ENCODE measurements at regions not wholly inside any gene's neighbourhood (a gene's known extent, or its start where the extent isn't known, plus 50 kb on each side); places are given as distances from the start of the nearest gene placed in this dataset.
"Not testable (repeated sequence)": the region's sequence is repeated elsewhere in the genome, so short reads cannot be mapped to it uniquely, and the experiment has no call there.

DNA sequence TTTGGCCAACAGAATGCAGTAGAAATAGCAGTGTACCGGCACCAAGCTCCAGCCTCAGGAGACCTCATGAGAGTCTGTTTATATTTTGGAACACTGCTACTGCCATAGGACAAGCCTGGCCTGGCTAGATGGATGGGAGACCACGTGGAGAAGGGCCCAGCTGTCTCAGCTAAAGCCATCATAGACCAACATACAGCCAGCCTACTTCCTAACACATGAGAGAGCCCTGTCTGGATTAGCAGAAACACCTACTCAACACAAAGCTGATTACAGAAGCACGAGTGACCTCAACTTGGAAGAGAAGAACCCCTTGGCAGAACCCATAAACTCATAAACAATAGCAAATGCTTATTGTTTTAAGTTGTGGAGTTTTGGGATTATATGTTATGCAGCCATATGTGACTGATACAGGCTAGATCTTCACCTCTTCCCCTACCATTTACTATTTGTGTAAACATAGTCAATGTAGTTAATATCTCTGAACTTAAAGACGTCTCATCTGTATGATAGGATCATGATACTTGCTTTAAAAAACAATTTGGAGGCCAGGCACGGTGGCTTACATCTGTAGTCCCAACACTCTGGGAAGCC lies 199.4 kb upstream of the ZNF217 start:
- no peak for DNase-seq

DNA sequence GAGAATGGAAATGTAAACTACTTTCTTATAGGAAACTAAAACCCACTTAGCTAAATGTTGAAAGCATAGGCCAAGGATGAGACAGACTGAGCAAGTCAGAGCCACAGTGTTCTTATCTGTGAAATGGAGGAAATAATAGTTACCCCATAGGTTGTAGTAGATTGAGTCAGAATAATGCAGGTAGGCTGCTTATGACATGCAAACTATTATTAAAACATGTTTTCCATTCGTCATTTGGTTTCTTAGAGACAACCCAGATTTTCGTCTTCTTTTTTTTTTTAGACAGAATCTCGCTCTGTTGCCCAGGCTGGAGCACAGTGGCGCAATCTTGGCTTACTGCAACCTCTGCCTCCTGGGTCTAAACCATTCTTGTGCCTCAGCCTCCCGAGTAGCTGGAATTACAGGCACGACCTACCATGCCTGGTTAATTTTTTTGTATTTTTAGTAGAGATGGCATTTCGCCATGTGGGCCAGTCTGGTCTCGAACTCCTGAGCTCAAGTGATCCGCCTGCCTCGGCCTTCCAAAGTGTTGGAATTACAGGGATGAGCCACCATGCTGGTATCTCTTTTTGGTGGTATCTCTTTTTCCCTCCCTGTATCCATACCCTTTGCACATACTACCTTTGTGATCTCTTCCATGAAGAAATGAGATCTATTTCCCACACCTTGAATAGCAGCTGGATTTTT lies 196.5 kb upstream of the ZNF217 start:
- DNase-seq, result no peak

DNA sequence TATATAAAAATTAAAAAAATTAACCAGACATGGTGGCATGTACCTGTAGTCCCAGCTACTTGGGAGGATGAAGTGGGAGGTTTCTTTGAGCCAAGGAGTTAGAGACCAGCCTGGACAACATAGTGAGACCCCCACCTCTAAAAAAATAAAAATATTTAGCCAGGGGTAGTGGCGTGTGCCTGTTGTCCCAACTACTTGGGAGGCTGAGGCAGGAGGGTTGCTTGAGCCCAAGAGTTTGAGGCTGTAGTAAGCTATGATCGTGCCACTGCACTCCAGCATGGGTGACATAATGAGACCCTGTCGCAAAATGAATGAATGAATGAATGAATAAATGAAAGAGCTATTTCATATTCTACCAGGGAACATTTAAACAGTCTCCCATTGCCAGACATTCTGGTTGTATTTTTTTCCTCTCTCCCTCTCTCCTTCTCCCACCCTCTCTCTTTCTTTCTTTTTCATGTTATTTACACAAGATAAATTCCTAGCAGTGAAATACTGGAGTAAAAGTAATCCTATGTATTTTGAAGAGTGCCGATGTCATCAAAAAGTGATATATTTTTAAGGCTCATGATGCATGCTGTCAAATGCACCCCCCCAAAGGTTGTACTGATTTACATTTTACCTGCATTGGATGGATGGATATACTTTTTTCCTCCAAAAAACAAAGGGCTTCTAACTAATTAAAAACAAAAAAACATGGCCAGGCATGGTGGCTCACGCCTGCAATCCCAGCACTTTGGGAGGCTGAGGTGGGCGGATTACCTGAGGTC lies 194.8 kb upstream of the ZNF217 start:
- no peak for DNase-seq

DNA sequence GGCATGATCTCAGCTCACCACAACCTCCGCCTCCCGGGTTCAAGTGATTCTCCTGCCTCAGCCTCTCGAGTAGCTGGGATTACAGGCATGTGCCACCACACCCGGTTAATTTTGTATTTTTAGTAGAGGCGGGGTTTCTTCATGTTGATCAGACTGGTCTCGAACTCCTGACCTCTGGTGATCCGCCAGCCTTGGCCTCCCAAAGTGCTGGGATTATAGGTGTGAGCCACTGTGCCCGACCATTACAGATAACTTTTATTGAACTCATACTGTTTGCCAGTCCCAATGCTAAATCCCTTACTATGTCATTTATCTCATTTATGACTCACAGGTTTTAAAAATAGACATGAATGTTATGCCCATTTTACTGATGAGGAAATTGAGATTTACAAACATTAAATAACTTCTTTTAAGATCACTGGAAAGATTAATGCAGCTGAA lies 193.9 kb upstream of the ZNF217 start:
- not testable (repeated sequence) for DNase-seq

DNA sequence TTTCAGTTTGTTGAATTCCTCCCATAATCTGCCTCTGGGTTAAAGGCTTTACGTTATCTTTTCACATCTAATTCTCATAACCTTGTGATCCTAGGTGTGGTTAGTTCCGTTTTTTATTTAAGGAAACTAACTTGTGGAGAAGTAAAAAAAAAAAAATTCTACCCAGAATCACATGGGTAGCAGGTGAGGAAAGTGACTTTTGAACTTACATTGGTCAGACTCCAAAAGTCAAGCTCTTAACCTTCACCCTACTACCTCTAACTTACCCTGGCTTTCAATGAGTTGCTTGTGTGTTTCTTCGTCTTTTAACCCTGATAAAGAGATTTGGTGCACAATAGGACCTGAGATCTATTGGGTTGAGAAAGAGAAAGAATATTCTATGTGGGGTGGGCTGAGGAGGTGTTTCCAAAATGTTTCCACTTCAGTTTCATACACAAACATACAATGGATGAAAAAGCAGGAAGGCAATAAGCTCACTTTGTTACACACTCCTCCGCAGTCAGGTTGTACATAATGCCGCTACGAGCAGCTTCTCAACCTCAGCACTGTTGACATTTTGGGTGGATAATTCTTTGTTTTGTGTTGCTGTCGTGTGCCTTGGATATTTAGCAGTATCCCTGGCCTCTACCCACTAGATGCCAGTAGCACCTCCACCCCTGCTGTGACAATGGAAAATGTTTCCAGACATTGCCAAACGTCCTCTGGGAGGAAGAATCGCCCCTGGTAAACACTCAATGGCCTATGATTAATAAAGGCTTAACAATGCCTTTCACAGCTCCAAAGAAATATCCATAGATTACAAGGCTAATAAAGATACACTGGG lies 193.0 kb upstream of the ZNF217 start:
- no peak for DNase-seq

DNA sequence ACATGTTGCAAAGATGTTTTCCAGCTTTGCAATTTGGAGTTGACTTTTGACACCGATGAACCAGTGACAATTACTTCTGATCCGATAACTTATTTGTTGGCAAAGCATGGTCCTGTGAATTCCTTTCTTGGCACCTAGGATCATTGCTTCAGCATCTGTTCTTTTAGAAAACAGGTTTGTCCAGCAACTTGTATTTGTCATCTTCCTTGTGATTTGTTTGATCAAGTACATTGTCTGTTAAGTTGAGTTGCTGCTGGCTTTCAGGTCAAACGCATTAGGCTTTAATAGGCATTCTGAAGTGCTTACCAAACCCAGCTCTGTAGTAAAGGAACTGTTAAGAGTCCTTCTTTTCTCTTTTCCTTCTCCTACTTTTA lies 192.4 kb upstream of the ZNF217 start:
- no peak for DNase-seq

DNA sequence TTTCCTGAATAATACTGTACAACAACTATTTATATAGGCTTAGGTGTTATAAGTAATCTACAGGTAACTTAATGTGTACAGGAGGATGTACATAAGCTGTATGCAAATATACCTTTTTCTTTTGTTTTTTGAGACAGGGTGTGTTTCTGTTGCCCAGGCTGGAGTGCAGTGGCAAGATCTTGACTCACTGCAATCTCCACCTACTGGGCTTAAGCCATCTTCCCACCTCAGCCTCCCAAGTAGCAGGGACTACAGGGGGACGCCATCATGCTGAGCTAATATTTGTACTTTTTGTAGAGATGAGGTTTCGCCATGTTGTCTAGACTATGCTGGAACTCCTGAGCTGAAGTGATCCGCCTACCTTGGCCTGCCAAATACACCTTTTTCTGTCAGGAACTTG lies 191.7 kb upstream of the ZNF217 start:
- DNase-seq, result no peak

DNA sequence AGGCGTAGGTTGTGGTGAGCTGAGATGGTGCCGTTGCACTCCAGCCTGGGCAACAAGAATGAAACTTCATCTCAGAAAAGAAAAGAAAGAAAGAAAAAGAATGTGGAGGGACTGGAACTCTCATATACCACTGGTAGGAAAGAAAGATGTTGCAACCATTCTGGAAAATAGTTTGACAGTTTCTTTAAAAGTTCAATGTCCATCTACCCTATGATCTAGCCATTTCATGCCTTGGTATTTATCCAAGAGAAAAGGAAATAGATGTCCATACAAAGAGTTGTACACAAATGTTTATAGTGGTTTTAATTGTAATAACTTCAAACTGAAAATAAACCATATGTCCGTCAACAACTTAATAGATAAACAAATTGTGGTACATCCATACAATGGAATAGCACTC lies 190.1 kb upstream of the ZNF217 start:
- DNase-seq, result no peak

DNA sequence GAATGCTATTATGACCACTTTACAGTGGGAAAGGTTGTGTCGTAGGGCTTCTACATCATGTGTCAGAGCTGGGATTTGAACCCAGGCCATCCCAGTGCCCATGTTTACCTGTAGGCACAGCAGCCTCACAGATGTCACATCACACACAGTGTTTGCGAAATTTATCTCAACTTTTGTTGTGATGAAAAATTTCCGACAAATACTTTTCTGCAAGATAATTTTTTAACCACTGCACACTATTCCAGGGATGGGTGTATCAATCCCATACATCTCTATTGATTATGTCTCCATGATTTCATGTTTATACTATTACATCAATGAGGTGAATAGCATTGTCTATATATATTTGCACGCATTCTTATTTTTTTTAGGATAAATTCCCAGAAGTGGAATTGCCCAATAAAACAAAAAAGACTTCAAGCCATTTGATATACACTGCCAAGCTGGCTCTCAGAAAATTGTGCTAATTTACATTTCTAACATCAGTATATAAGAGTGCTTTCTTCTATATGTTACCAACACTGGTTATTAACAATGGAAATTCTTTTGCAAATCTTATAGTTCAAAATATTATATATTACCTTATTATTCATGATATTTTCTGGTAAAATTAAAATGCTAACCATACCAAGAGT lies 189.1 kb upstream of the ZNF217 start:
- no peak for DNase-seq

DNA sequence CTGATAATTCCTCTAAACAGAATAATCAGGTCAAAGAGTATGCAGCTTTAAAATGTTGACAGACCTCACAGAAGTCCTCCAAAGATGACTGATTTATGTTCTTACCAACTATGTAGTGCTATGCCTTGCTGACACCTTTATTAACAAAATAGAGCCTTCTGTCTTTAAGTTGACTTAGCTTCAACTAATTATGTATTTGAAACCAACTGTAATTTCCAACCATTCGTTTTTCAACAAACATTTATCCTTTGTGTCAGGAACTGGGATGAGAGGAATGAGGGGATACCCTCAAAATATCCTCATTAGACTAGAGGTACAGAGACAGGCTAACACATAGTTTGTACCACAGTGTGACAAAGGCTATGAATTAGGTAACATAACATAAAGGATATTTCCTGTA lies 186.2 kb upstream of the ZNF217 start:
- DNase-seq, result no peak

DNA sequence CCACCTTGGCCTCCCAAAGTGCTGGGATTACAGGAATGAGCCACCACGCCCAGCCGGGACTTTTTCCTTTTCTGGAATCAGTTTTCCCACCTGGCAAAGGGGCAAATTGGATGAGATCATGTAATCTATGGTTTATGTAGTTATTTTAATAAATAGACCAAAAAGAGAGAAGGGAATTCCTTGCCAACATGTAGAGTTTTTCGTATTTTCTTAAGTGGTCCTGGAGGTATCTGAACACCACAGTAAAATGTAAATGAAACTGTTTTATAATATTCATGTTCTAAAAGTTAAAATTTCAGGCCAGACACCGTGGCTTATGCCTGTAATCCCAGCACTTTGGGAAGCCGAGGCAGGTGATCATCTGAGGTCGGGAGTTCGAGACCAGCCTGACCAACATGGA lies 185.1 kb upstream of the ZNF217 start:
- DNase-seq, result no peak

DNA sequence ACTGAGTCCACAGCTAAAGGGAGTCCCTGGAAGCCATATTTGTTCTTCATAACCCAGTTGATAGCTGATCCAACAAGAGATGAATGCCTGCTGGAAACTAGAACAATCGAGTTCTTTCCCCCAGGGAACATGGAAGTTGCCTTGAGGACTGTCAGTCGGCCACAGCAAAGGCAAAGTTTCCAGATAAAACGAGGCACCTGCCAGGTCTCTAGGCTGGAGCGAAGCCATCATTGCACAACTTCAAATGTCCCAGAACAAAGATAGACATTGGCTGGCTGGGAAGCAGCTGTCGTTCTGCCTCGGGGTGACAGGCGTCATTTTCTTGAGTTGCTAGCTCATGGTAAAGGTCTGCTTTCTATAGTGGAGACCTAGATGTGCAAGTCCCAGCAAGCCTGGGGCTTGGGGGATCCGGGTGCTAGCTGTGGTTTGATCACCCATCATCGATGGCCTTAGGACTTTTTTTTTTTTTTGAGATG lies 184.4 kb upstream of the ZNF217 start:
- DNase-seq, result no peak

DNA sequence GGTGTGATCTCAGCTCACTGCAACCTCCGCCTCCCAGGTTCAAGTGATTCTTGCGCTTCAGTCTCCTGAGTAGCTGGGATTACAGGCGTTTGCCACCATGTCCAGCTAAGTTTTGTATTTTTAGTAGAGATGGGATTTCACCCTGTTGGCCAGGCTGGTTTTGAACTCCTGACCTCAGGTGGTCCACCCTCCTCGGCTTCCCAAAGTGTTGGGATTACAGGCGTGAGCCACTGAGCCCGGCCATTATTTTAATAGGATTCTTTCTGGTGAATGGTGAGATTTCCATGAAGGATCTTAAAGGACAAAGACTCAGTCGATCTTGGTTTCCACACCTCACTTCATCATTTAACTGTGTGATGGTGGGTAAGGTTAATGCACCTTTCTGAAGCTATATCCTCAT lies 183.8 kb upstream of the ZNF217 start:
- not testable (repeated sequence) for DNase-seq

DNA sequence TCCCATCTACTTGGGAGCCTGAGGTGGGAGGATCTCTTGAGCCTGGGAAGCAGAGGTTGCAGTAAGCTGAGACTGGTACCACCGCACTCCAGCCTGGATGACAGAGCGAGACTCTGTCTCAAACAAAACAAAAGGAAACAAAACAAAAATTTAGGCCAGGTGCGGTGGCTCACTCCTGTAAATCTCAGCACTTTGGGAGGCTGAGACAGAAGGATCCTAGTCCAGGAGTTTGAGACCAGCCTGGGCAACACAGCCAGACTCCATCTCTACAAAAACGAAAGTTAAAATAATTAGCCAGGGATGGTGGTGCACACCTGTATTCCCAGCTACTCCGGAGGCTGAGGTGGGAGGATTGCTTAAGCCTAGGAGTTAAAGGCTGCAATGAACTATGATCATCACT lies 183.2 kb upstream of the ZNF217 start:
- no peak for DNase-seq

DNA sequence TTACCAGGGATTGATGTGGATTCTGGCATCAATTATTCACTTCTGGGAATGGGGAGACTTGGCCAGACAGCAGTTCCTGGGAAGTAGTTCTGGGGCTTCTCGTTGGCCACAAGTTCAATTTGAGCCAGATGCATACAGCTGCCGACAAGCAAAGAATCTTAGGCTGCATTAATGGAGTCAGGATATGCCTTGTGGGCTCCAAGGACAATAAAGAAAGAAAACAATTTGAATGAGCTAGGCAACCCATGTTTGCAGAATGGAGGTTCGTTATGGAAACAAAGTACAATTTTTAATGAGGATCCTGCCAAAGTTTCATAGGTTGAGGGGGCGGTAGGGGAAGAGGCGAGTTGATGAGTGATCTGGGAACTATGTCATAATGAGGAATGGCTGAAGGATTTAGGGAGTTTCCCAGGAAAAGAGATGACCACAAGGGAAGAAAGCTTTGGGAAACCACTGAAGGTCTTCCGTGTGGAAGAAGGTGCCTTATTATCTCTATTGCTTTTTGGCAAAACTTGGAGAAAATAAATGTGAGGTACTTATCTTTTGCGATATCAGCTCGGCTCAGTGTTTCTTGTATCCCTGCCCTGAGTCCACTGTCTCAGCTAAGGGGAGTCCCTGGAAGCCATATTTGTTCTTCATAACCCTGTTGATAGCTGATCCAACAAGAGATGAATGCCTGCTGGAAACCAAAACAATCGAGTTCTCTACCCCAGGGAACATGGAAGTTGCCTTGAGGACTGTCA lies 181.0 kb upstream of the ZNF217 start:
- DNase-seq, result no peak

DNA sequence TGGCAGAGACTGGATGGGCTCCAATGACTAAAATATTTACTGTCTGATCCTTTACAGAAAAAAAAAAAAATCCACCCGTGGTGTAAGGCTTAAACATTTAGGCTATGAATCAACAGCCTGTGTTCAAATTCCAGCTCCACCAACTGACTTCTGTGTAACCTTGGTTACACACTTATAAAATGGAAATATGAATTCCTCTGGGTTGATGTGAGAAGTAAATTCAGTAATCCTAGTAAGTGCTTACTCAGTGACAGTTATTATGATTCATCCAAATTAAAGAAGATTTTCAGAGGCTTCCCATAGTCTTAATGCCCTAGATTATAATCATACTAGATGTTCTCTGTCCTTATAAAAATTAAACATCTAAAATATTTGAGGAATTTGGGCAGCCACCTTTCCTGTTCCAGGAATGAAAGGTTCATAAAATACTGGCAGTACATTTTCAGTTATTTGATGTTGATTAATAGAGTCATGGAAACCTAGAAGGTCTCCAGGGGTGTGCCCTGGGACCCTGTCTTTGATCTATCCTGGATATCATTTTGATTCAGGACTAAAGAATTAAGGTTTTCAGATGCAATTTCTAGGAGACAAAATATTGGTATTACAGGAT lies 180.3 kb upstream of the ZNF217 start:
- no peak for DNase-seq

DNA sequence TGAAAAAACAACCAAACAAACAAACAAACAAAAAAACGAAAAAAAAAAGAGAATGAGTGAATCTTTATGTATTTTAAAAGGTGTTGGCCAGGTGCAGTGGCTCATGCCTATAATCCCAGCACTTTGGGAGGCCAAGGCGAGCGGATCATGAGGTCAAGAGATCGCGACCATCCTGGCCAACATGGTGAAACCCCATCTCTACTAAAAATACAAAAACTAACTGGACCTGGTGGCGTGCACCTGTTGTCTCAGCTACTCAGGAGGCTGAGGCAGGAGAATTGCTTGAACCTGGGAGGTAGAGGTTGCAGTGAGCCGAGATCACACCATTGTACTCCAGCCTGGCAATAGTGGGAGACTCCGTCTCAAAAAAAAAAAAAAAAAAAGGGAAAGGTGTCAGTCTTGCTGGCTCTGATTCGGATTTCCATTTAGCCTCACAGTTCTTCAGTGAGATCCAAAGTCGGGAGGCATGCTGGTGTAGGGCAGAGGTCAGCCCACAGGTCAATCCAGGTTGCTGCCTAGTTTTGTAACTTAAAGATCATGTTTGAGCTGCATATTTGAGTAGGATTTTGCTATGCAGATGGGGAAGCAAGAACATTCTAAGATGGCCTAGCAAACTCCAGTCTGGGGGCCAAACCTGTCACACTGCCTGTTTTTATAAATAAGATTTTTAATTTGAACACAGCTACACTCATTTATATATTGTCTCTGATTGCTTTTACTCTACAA lies 179.6 kb upstream of the ZNF217 start:
- DNase-seq, result not testable (repeated sequence)

DNA sequence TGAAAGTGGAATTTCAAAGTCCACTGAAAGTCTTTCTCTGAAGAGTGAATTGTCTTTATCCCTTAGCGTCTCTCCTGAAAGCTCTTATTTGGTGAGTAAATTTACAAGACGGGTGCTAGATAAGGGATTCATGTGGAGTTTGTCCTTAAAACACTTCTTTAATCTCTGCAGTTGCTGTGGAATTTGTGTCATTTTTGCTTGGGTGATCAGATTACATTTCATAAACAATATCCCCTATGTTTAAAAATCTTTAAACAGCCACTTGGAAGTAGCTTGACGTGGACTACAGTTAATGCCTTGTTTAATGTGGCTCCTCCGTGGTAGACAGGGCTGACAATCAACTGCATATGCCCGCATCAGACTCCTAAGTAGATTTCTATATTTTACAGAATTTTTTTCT lies 175.4 kb upstream of the ZNF217 start:
- no peak for DNase-seq

DNA sequence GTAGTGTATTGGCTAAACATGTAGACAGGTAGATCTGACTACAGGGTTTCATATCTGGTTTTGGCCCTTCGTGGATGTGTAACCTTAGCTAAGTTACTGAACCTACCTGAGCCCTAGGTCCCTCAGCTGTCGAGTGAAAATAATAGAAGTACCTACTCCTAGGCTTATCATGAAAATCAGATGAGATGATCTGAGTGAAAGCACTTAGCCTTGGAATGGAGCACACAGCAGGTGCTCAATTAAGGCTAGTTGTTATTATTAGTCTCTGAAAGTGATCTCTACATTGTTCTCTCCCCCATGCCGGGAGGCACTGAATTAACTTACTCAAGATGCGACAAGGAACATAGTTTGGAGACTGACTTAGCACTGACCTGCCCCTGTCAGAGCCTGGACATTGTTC lies 174.7 kb upstream of the ZNF217 start:
- DNase-seq, result no peak

DNA sequence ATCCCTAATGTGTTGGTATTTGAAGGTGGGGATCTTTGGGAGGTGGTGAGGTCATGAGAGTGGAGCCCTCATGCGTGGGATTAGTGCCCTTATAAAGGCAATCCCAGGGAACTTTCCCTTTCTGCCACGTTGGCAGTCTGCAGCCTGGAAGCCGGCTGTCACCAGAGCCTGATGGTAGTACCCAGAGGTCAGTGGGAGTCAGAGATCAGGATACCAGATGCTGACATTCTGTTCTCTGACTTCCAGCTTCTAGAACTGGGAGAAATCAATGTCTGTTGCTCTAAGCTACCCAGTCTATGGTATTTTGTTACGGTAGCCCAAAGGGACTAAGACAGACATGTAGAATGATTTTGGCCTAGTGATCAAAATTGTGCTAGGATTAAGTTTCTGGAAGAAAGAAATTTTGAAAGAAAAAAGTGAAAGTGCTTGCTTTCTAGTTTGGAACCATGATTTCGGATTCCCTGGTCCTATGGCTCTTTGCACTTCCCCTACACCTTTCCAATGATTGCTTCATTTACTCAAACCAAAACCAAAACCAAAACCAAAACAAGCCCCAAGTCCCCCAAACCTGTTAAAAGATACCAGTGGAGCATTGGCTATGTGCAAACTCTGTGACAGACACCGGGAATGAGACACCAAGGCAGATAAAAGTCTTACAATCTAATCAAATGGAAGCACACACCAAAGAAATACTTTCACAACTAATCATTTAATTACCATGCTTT lies 173.7 kb upstream of the ZNF217 start:
- no peak for DNase-seq
